Right hindlimb (tissue), 1 donor: ENCODE measurements at regions not wholly inside any gene's neighbourhood (a gene's known extent, or its start where the extent isn't known, plus 50 kb on each side); places are given as distances from the start of the nearest gene placed in this dataset.
"Not testable (repeated sequence)": the region's sequence is repeated elsewhere in the genome, so short reads cannot be mapped to it uniquely, and the experiment has no call there.

ENCODE experiments used
- DNase-seq: peaks from one replicate; pipeline ENCODE4 v3.0.0-alpha.2; 2018

- not testable (repeated sequence) for DNase-seq
These were observed 58.8 kb upstream of the ANKRD30BL start for GRCh38 chr2:132220589-132220988.

GRCh38 chr2:132221886-132222285, 60.1 kb upstream of the ANKRD30BL start:
- DNase-seq = not testable (repeated sequence)

- DNase-seq = no peak
These were observed 90.6 kb upstream of the ANKRD30BL start for GRCh38 chr2:132252191-132252893.

DNA sequence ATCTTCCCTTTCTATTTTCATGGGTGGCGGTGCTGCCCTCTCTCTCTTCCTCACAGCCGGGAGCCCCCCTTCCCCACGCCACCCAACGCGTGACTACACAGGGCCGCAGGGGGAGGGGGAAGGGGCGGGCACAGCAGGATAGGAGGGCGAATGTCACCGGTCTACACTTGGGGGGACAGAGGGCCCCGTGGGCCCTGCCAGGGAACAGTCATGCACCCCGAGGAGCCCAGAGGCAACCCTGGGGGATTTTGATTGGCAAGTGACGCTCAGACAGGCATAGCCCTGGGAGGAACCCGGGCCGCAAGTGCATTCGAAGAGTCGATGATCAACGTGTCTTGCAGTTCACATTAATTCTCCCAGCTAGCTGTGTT, 91.1 kb upstream of the ANKRD30BL start:
- no peak for DNase-seq

DNA sequence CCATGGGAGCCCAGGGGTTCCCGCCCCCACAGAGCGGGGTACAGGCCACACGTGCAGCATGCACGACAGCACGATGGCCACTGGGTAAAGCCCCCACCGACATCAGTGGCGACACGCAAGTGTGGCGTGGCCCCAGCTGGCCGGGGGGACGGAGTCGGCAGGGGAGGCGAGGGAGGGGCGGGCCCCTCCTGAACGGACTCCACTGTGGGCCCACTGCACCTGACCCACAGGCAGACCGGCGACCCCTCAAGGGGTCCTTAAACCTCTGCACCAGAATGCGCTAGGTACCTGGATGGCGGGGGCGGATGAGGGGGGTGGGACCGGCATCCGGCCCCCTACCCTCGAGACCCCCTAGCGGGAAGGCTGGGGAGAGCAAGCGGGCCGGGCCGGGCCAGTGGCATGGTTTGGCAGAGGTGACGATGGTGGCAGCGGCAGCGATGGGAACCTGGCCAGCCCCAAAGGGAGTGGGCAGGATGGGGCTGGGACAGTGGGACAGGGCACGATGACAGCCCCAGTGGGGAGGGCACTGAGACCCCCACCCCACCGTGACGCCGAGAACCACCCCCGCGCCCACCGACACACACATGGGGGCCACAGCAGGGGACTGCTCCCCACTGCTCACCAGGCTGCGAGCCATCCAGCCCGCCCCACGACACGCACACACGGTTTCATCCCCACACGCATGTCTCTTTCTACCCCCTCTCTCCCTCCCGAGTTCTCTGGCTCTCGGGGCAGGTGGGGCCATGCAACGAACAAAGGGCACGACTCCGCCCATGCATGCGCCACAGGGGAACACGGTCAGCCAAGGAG, 91.9 kb upstream of the ANKRD30BL start:
- DNase-seq = no peak

DNA sequence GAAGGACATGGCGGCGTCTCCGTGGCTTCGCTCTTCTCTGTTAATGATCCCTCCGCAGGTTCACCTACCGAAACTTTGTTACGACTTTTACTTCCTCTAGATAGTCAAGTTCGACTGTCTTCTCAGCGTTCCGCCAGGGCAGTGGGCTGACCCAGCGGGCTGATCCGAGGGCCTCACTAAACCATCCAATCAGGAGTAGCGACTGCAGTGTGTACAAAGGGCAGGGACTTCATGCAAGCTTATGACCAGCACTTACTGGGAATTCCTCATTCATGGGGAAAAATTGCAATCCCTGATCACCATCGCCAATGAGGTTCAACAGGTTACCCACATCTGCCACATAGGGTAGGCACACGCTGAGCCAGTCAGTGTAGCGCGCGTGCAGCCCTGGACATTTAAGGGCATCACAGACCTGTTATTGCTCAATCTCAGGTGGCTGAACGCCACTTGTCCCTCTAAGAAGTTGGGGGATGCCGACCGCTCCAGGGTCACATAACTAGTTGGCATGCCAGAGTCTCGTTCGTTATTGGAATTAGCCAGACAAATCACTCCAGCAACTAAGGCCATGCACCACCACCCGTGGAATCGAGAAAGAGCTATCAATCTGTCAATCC, 92.7 kb upstream of the ANKRD30BL start:
- DNase-seq = not testable (repeated sequence)

- no peak for DNase-seq
These were observed 94.0 kb upstream of the ANKRD30BL start for GRCh38 chr2:132255714-132256113.

- DNase-seq = no peak
These were observed 94.6 kb upstream of the ANKRD30BL start for GRCh38 chr2:132256251-132256902.

DNA sequence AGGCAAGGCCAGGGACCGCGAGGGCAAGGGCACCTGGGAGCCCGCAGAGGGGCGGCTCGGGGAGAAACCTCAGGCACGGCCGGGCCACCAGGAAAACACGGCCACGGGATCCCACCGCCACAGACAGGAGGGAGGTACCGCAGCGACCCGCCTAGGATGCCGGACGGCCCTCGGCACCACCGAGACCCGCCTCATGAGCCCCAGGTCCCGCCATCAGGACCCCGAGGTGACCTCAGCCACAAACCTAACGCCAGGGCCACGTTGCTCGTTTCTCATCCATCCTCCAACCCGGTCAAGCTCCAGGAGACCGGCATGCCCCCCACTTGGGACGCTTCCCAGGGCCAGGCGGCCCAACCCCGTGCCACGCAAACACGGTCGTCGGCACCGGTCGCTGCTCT, 95.2 kb upstream of the ANKRD30BL start:
- not testable (repeated sequence) for DNase-seq

DNA sequence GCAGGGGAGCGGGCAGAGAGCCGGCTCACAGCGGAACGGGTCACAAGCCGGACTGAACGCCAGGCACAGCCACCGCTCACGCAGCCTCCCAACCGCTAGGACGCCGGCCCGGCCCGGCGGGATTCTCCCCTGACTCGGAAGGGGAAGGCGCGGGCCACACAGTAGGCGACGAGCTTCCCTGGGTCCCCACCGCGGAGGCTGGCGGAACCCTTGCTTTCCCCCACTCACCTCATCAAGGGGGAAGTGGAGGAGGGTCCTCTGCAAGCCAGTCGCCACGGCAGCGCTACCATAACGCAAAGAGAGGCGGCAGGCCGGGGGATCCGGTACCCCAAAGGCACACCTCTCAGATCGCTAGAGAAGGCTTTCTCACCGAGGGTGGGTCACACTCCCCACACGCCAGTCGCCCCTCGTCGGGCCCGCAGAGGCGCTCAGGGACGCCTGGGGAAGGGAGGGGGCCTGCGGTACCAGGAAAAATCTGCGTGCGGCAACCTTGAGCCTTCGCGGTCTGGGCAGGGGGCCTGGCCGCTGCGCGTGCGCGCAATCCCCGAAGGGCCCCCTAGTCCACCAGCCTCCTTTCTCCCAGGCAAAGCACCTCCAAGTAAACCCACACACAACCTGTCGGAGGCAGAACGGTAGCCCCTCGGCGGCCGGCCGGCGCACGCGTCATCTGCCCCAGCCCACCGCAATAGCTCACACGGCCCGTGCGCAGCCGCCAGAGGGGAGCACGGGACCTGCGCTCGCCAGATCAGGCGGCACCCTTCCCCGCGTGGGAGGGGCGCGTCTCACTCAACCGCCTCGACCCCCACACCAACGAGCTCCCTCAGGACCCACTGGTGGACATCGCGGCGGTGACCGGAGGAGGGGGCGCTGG, 95.8 kb upstream of the ANKRD30BL start:
- DNase-seq = not testable (repeated sequence)

DNA sequence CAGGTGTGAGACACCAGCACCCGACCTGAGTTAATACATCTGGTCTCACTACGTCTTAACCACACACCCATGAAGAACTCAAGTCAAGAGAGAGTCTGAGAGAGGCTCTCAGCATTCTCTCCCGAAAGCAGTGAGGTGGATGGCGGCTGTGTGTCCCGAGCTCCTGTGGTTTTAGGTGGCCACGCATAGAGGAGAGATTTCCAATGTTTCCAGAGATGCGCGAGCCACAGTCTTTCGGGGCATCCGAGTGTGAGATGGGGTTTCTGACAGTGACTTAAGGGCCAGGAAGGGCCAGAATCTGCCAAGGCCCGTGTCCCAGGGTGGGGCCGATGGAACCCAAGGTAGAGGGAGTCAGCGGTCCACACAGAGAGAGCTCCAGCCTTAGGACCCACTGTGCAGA, 97.5 kb upstream of the ANKRD30BL start:
- not testable (repeated sequence) for DNase-seq

DNA sequence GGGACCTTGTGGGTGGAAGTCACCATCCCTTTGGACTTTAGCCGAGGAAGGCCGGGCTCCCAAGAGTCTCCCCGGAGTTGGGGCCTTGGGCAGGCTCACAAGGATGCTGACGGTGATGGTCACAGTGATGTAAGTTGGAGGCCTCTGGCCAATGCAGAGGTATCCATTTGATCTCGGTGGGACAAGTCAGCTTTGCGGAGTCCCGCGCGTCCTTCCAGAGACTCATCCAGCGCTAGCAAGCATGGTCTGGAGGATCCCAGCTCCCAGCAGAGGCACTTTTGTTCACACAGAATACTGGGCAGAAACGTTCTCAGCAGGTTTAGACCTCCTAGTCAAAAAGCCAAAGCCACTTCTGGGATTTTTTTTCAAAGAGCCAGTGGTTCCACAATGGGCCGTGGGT, 103.8 kb upstream of the ANKRD30BL start:
- not testable (repeated sequence) for DNase-seq

- no peak for DNase-seq
These were observed 105.3 kb upstream of the ANKRD30BL start for GRCh38 chr2:132267105-132267497.

DNA sequence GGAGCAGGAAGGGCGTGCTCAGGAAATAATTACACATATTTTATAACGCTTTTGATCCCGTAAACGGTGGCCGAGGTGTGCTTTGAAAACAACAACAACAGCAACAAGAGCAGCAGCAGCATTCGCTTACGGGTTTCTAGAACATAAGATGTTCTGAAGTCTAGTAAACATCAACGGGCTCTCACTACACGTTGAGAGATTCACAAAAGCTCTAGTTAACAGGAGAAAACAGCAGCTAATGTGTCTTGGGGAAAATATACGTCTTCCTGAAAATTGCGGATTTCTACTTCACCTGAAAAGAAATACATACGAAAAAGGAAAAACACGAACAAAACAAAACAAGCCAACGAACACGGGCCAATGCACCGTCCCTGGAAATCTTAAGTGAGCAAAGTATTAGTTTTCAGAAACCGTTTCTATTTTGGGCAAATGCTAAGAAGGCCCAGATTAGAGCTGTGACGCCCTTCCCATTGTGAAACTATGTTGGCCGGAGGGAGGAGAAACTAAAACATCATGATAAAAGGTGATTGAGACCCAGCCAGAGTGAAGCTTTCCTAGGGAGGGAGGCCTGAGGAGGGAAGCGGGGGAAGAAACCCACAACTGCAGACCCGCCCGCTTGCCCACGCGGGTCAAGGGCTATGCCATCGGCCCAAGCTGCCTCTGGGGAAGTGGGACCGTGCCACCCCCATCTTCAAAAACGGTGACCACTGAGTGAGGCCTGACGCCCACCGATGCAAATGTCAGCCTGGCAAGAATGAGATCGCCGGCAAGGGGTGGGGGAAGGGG, 105.9 kb upstream of the ANKRD30BL start:
- not testable (repeated sequence) for DNase-seq

DNA sequence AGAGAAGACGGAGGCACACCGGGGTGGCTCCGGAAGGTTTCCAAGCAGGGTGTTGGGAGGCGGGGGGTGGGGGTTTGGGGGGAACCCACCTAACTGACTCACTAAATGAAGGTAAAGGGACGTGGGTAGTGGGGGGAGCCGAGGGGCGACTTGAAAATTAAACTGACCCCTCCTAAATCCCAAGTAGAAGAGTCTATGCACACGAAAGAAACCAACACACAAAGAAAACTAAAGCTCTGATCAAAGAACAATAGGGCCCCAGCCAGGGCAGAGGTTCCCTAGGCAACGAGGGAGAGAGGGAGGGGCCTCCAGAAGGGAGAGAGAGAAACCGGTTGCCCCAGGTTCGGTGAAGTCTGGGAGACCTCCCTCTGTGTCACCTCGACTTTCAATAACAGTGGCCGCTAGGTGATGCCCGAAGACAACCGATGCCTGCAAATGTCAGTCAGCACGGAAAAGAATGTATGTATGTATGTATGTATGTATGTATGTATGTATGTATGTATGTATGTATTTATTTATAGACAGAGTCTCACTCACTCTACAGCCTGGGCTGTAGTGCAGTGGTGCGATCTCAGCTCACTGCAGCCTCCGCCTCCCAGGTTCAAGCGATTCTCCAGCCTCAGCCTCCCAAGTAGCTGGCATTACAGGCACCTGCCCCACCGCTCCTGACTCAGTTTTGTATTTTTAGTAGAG, 106.7 kb upstream of the ANKRD30BL start:
- DNase-seq = peak; percentile 69

GRCh38 chr2:132268977-132269523, 107.3 kb upstream of the ANKRD30BL start:
- DNase-seq = no peak

GRCh38 chr2:132270255-132270654, 108.5 kb upstream of the ANKRD30BL start:
- DNase-seq = no peak

- DNase-seq = no peak
These were observed 109.3 kb upstream of the ANKRD30BL start for GRCh38 chr2:132270981-132271546.

GRCh38 chr2:132271794-132272193, 110.0 kb upstream of the ANKRD30BL start:
- not testable (repeated sequence) for DNase-seq

GRCh38 chr2:132272713-132273112, 111.0 kb upstream of the ANKRD30BL start:
- no peak for DNase-seq
